Vagina (tissue), 2 donors: ENCODE measurements at regions not wholly inside any gene's neighbourhood (a gene's known extent, or its start where the extent isn't known, plus 50 kb on each side); places are given as distances from the start of the nearest gene placed in this dataset.
A peak's percentile ranks its signal among the peaks of the same experiment; 100 is the strongest.

Experiments
- DNase-seq, 2 donors: peaks; one replicate each; pipeline ENCODE4 v3.0.0-alpha.2; 2017; ENCODE audit errors: extremely low spot score in 2 of 2
- H3K27ac ChIP-seq: fragments of 200-600 bp; sonication (generic); one replicate; pipeline ENCODE4 v1.5.1; 2019
- H3K27me3 ChIP-seq: fragments of 200-600 bp; sonication (generic); one replicate; pipeline ENCODE4 v1.5.1; 2019
- H3K36me3 ChIP-seq, 2 donors: fragments of 200-600 bp; sonication (generic); one replicate each; pipeline ENCODE4 v1.5.1; 2017 to 2019
- H3K4me1 ChIP-seq: fragments of 200-600 bp; sonication (generic); one replicate; pipeline ENCODE4 v1.5.1; 2019
- H3K4me3 ChIP-seq, 2 donors: fragments of 200-600 bp; sonication (generic); 1 replicate in 1 of 2; 2 replicates in 1 of 2; pipeline ENCODE4 v1.5.1; 2016 to 2019
- H3K9me3 ChIP-seq: fragments of 200-600 bp; sonication (generic); one replicate; pipeline ENCODE4 v1.5.1; 2019
- CTCF ChIP-seq, 3 experiments: fragments of 450-650 bp in 2 of 3; fragments of 200-600 bp in 1 of 3; sonication (generic) in 1 of 3; IDR thresholded peaks; one replicate each; pipeline ENCODE4 v1.5.1; 2017 to 2019; ENCODE audit warnings: antibody characterized with exemption in 3 of 3, mild to moderate bottlenecking in 2 of 3, moderate library complexity in 2 of 3
- POLR2A ChIP-seq, 2 donors: fragments of 450-650 bp; IDR thresholded peaks; one replicate each; pipeline ENCODE4 v1.6.1; 2017; ENCODE audit warnings: antibody characterized with exemption in 2 of 2, mild to moderate bottlenecking in 2 of 2, moderate library complexity in 2 of 2
- POLR2AphosphoS5 ChIP-seq, 2 donors: sonication (generic); formaldehyde crosslinking; IDR thresholded peaks; one replicate each; pipeline ENCODE4 v1.9.0; 2017; ENCODE audit warnings: antibody characterized with exemption in 2 of 2, mild to moderate bottlenecking in 2 of 2, low read depth in 1 of 2; ENCODE audit not compliant: insufficient read depth in 1 of 2
- intact Hi-C: fragments of 100-400 bp; cut with DNase I; formaldehyde crosslinking; loops from one replicate; pipeline ENCODE4 v1.15.1; 2023

- DNase-seq: no peak
- H3K27ac ChIP-seq: no peak overlapping the region
Measured at GRCh38 chr10:130802301-130802700, 509.2 kb downstream of the TCERG1L start.

GRCh38 chr10:130804281-130804680 is 507.2 kb downstream of the TCERG1L start:
- H3K4me3 ChIP-seq: no peak overlapping the region
- no peaks in the 10 kb centered on the region for H3K9me3 ChIP-seq
- H3K27ac ChIP-seq: no peak overlapping the region
- intact Hi-C loops: no loop called here
- DNase-seq: no peak
- H3K27me3 ChIP-seq: no peaks in the 10 kb centered on the region
- TF ChIP-seq POLR2AphosphoS5 (IDR thresholded peaks at IDR 0.05; ENCODE audit: insufficient read depth in 1 of 2, low read depth in 1 of 2) (no peak), CTCF (IDR thresholded peaks at IDR 0.05) (no peak), POLR2A (IDR thresholded peaks at IDR 0.05) (no peak)
- H3K4me1 ChIP-seq: no peaks in the 10 kb centered on the region
- H3K36me3 ChIP-seq: no peaks in the 10 kb centered on the region

More at GRCh38 chr10:130802301-130802700, 509.2 kb downstream of the TCERG1L start:
- intact Hi-C loops: no loop called here
- Histone ChIP-seq H3K27me3 (no peaks in the 10 kb centered on the region), H3K9me3 (no peaks in the 10 kb centered on the region), H3K4me1 (no peaks in the 10 kb centered on the region), H3K4me3 (no peak overlapping the region), H3K36me3 (no peaks in the 10 kb centered on the region)
- no peak for TF ChIP-seq CTCF (IDR thresholded peaks at IDR 0.05)
- no peak for TF ChIP-seq POLR2A (IDR thresholded peaks at IDR 0.05)
- TF ChIP-seq POLR2AphosphoS5 (IDR thresholded peaks at IDR 0.05; ENCODE audit: insufficient read depth in 1 of 2, low read depth in 1 of 2): no peak

- TF ChIP-seq POLR2A (IDR thresholded peaks at IDR 0.05): no peak
- TF ChIP-seq POLR2AphosphoS5 (IDR thresholded peaks at IDR 0.05; ENCODE audit: insufficient read depth in 1 of 2, low read depth in 1 of 2): no peak
- TF ChIP-seq CTCF (IDR thresholded peaks at IDR 0.05): no peak
- DNase-seq: peak; percentile 64 to 79
- Histone ChIP-seq H3K4me1 (no peaks in the 10 kb centered on the region), H3K27me3 (no peaks in the 10 kb centered on the region), H3K4me3 (no peak overlapping the region), H3K27ac (no peak overlapping the region), H3K9me3 (no peaks in the 10 kb centered on the region), H3K36me3 (no peaks in the 10 kb centered on the region)
- intact Hi-C loops: no loop called here
Measured at GRCh38 chr10:130804778-130805634, 506.5 kb downstream of the TCERG1L start.

- no peaks in the 10 kb centered on the region for H3K4me1 ChIP-seq
- intact Hi-C loops: no loop called here
- no peaks in the 10 kb centered on the region for H3K36me3 ChIP-seq
- H3K27ac ChIP-seq: no peak overlapping the region
- H3K9me3 ChIP-seq: no peaks in the 10 kb centered on the region
- no peak overlapping the region for H3K4me3 ChIP-seq
- TF ChIP-seq CTCF (IDR thresholded peaks at IDR 0.05) (no peak), POLR2A (IDR thresholded peaks at IDR 0.05) (no peak), POLR2AphosphoS5 (IDR thresholded peaks at IDR 0.05; ENCODE audit: insufficient read depth in 1 of 2, low read depth in 1 of 2) (no peak)
- no peaks in the 10 kb centered on the region for H3K27me3 ChIP-seq
- peak; percentile 19 to 44 for DNase-seq
Measured at GRCh38 chr10:130805635-130806030, 505.9 kb downstream of the TCERG1L start.

- Histone ChIP-seq H3K36me3 (no peaks in the 10 kb centered on the region), H3K4me3 (no peak overlapping the region), H3K4me1 (no peaks in the 10 kb centered on the region), H3K27me3 (no peaks in the 10 kb centered on the region), H3K9me3 (no peaks in the 10 kb centered on the region), H3K27ac (no peak overlapping the region)
- DNase-seq: peak; percentile 43 to 52
- intact Hi-C loops: no loop called here
- no peak for TF ChIP-seq CTCF (IDR thresholded peaks at IDR 0.05)
- TF ChIP-seq POLR2AphosphoS5 (IDR thresholded peaks at IDR 0.05; ENCODE audit: insufficient read depth in 1 of 2, low read depth in 1 of 2): no peak
- no peak for TF ChIP-seq POLR2A (IDR thresholded peaks at IDR 0.05)
Measured at GRCh38 chr10:130806426-130806825, 505.1 kb downstream of the TCERG1L start.
